ENCODE measurements at regions not wholly inside any gene's neighbourhood (a gene's known extent, or its start where the extent isn't known, plus 50 kb on each side); places are given as distances from the start of the nearest gene placed in this dataset.

DNA sequence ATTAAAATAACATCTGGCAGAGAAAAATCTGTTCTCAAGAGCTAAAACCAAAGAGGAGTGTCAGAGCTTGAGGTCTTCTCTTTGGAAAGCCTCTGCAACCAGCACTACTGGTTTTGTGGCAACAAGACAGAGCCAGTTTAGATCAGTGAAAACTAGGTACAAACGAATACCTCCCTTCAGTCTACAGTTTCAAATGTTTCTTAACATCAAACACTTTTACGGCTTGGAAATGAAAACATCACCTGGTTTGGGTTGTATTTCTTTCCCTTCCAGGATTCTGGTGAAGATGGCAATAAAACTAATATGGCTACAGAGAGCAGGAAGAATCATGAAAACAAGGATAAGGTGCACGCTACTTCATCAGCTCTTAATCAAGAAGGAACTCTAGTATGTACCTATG is 339.4 kb upstream of the ESRRG start:
- TF ChIP-seq POLR2A (IDR thresholded peaks at IDR 0.05; ENCODE audit: low read length) (no peak), GATA1 (IDR thresholded peaks at IDR 0.05; ENCODE audit: low read depth, low read length) (no peak)
